Esophagus squamous epithelium (tissue), 5 donors: ENCODE measurements at regions not wholly inside any gene's neighbourhood (a gene's known extent, or its start where the extent isn't known, plus 50 kb on each side); places are given as distances from the start of the nearest gene placed in this dataset.

Source experiments
- DNase-seq: peaks from one replicate; lab custom pipeline; 2025; lab: John Stamatoyannopoulos, UW
- H3K27ac ChIP-seq, 4 donors: fragments of 200-600 bp; sonication (generic); one replicate each; pipeline ENCODE4 v1.5.1; 2016 to 2019; ENCODE audit warnings: mild to moderate bottlenecking in 1 of 4
- H3K27me3 ChIP-seq, 4 donors: fragments of 200-600 bp; sonication (generic); 1 replicate in 3 of 4; 2 replicates in 1 of 4; pipeline versions ENCODE4 v1.5.1 to v1.6.0; 2017 to 2021; ENCODE audit warnings: antibody characterized with exemption in 1 of 4
- H3K36me3 ChIP-seq, 3 donors: fragments of 200-600 bp; sonication (generic); one replicate each; pipeline ENCODE4 v1.5.1; 2016 to 2019
- H3K4me1 ChIP-seq, 3 donors: fragments of 200-600 bp; sonication (generic); one replicate each; pipeline ENCODE4 v1.5.1; 2017 to 2019
- H3K4me3 ChIP-seq, 4 donors: fragments of 200-600 bp; sonication (generic); 1 replicate in 3 of 4; 2 replicates in 1 of 4; pipeline ENCODE4 v1.5.1; 2016 to 2019; ENCODE audit warnings: mild to moderate bottlenecking in 2 of 4, moderate library complexity in 1 of 4
- H3K9me3 ChIP-seq, 3 donors: fragments of 200-600 bp; sonication (generic); one replicate each; pipeline ENCODE4 v1.5.1; 2016 to 2019
- CTCF ChIP-seq, 6 experiments: fragments of 450-650 bp in 4 of 6; fragments of 200-600 bp in 2 of 6; sonication (generic) in 2 of 6; IDR thresholded peaks; one replicate each; pipeline ENCODE4 v1.5.1; 2016 to 2019; ENCODE audit warnings: antibody characterized with exemption in 6 of 6, mild to moderate bottlenecking in 4 of 6, moderate library complexity in 4 of 6
- POLR2A ChIP-seq, 4 donors: fragments of 450-650 bp; IDR thresholded peaks; one replicate each; pipeline ENCODE4 v1.6.1; 2017; ENCODE audit warnings: antibody characterized with exemption in 4 of 4, mild to moderate bottlenecking in 4 of 4, moderate library complexity in 3 of 4
- WGBS, 2 donors: methylation state at CpG; one replicate each; pipeline ENCODE4 v1.1.5; 2018; 5-methylcytosine and 5-hydroxymethylcytosine counted together
- intact Hi-C: fragments of 100-400 bp; cut with DNase I; formaldehyde crosslinking; loops from one replicate; pipeline ENCODE4 v1.15.0; 2022
- donor health status: DM: yes; HTN: yes; CAD: no.

- WGBS, 2 donors, result 77 to 85% methylated on average over 1 of the region's 1 CpG
- intact Hi-C loops, result no loop called here
- DNase-seq, result no peak
Observed at GRCh38 chr2:129661935-129662334, 317.5 kb upstream of the RAB6C start.

DNA sequence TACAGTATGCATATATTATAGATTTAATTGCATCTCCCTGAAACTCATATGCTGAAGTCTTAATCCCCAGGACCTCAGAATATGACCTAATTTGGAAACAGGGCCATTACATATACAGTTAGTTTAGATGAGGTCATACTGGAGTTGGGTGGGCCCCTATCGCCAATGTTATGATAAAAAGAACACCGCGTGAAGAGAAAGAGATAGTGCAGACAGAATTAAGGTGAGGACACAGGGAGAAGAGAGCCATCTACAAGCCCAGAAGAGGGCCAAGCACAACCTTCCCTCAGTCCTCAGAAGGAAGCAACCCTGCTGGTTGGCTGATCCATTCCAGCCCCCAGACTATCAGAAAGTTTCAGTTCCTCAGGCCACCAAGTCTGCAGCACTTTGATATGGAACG is 311.9 kb upstream of the RAB6C start:
- H3K4me1 ChIP-seq, result no peaks in the 10 kb centered on the region
- DNase-seq, result no peak
- no peak overlapping the region for H3K27ac ChIP-seq
- intact Hi-C loops, result no loop called here
- no peak overlapping the region for H3K4me3 ChIP-seq
- no peaks in the 10 kb centered on the region for H3K9me3 ChIP-seq
- TF ChIP-seq CTCF (IDR thresholded peaks at IDR 0.05) (no peak), POLR2A (IDR thresholded peaks at IDR 0.05) (no peak)
- H3K36me3 ChIP-seq, result no peaks in the 10 kb centered on the region
- H3K27me3 ChIP-seq, result no peaks in the 10 kb centered on the region
- WGBS, 2 donors, result 84 to 89% methylated on average over 4 of the region's 4 CpGs

More at GRCh38 chr2:129661935-129662334, 317.5 kb upstream of the RAB6C start:
- H3K36me3 ChIP-seq, result no peaks in the 10 kb centered on the region
- TF ChIP-seq CTCF (IDR thresholded peaks at IDR 0.05) (peak in 1 of 6 experiments; percentile 9), POLR2A (IDR thresholded peaks at IDR 0.05) (no peak)
- H3K27ac ChIP-seq, result no peak overlapping the region
- peaks cover 0 to 6% (median 0%) of the 10 kb centered on the region in 3 donors for H3K9me3 ChIP-seq
- H3K4me3 ChIP-seq, result no peak overlapping the region
- H3K4me1 ChIP-seq, result no peaks in the 10 kb centered on the region
- H3K27me3 ChIP-seq, result no peaks in the 10 kb centered on the region

GRCh38 chr2:129672521-129672920 is 306.9 kb upstream of the RAB6C start:
- Histone ChIP-seq H3K4me3 (no peak overlapping the region), H3K27ac (no peak overlapping the region), H3K27me3 (no peaks in the 10 kb centered on the region), H3K36me3 (no peaks in the 10 kb centered on the region), H3K9me3 (no peaks in the 10 kb centered on the region), H3K4me1 (peaks cover 0 to 8% (median 0%) of the 10 kb centered on the region in 3 donors)
- DNase-seq, result no peak
- 79 to 89% methylated on average over 5 of the region's 5 CpGs for WGBS, 2 donors
- intact Hi-C loops, result no loop called here
- TF ChIP-seq CTCF (IDR thresholded peaks at IDR 0.05) (no peak), POLR2A (IDR thresholded peaks at IDR 0.05) (no peak)

DNA sequence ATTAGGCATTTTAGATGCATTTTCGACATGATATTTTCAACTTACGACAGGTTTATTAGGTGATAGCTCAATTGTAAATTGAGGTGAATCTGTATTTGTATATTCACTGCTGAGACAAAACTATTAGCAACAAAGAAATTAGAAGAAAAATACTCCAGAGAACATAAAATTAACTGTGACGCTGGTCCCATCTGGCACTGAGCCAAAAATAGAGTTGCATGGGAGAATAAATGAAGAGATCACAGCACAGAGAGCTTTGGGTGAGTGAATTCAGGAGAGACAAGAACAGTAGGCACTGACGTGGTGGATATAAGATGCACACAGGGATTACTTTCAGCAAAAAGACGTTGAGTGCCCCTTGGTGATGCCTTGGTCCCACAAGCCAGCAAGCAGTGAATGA is 306.2 kb upstream of the RAB6C start:
- WGBS, 2 donors, result 71 to 77% methylated on average over 5 of the region's 5 CpGs
- Histone ChIP-seq H3K36me3 (no peaks in the 10 kb centered on the region), H3K27ac (no peak overlapping the region), H3K4me3 (no peak overlapping the region), H3K27me3 (no peaks in the 10 kb centered on the region), H3K9me3 (no peaks in the 10 kb centered on the region), H3K4me1 (peaks cover 0 to 8% (median 0%) of the 10 kb centered on the region in 3 donors)
- intact Hi-C loops, result no loop called here
- no peak for DNase-seq
- TF ChIP-seq CTCF (IDR thresholded peaks at IDR 0.05) (no peak), POLR2A (IDR thresholded peaks at IDR 0.05) (no peak)

DNA sequence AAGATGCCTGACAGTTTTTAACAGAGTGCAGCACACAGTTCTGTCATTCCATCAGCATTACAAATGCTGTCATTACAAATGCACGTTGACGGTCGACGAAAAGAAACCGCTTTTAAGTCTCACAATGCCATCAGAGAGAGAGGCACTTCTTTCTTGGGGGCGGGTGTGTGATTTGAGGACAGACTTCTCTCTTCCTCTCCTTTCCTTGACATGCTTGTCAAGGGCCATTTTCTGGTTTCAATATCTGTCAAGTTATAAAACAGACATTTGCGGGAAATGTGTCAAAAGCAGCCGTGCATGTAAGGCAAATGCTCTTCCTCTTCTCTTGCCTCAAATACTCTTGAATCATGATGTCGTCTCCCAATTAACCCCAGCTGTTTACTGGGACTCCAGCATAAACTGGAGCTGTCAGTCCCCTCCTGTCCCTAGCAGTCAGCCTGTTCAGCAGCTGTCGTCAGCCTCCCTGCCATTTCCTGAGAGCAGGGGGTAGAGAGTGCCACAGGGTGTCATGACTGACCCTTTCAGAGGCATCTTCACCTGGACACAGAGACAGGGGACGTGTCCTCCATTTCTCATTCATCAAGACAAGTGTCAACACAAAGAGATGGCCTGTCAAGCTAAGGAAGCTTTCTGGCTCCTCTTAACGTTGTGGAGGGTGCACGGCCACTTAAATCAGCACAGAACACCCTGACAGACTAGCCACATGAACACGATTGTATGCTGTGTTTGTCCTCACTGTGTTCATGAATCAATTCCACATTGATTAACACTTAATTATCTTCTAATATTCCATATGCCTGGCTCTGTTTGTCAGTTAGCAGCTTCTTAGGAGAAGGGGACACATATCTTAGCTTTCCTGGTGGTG is 305.4 kb upstream of the RAB6C start:
- Histone ChIP-seq H3K4me3 (no peak overlapping the region), H3K9me3 (no peaks in the 10 kb centered on the region), H3K27ac (no peak overlapping the region), H3K36me3 (no peaks in the 10 kb centered on the region), H3K27me3 (peaks cover 0 to 5% (median 0%) of the 10 kb centered on the region in 4 donors), H3K4me1 (peaks cover 0 to 8% (median 0%) of the 10 kb centered on the region in 3 donors)
- TF ChIP-seq POLR2A (IDR thresholded peaks at IDR 0.05), result no peak
- WGBS, 2 donors, result 54 to 65% methylated on average over 13 to 14 of the region's 14 CpGs
- intact Hi-C loops, result no loop called here
- no peak for DNase-seq
